H1 (cell line): ENCODE measurements at regions not wholly inside any gene's neighbourhood (a gene's known extent, or its start where the extent isn't known, plus 50 kb on each side); places are given as distances from the start of the nearest gene placed in this dataset.

Source experiments
- EZH2 ChIP-seq: fragments of 200-600 bp; sonication (generic); IDR thresholded peaks from 2 replicates; pipeline ENCODE4 v1.7.1; 2012; ENCODE audit warnings: low read depth, mild to moderate bottlenecking, moderate library complexity, low read length, inconsistent platforms; ENCODE audit not compliant: severe bottlenecking
- POLR2A ChIP-seq, 2 experiments: IDR thresholded peaks; 1 replicate in 1 of 2; 2 replicates in 1 of 2; pipeline ENCODE4 v1.6.1; 2011; ENCODE audit warnings: low read depth in 2 of 2, low read length in 2 of 2, mild to moderate bottlenecking in 2 of 2; ENCODE audit errors: control extremely low read depth in 1 of 2
- TAF1 ChIP-seq: IDR thresholded peaks from 2 replicates; pipeline ENCODE4 v1.6.1; 2011; ENCODE audit warnings: mild to moderate bottlenecking, low read depth, low read length

DNA sequence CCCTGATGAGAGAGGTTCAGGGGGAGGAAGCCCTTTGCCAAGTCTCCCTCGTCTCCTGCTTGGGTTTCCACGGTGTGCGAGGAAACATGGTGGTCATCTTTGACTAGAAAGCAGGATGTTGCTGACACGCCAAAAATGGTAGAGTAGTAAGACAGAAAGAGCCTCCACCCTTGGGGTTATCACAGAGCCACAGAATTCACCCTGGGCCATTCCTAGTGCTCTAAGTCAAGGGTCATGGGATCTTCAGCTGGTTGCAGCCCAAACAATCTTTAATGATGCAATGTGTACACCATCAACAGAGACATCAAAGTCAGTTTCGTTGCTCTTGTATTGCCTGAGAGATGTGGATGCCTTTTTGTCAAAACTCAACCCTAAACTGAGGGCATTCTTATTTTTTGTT is 201.9 kb downstream of the LY86 start:
- no peak for TF ChIP-seq TAF1
- no peak for TF ChIP-seq POLR2A (IDR thresholded peaks at IDR 0.05; ENCODE audit: control extremely low read depth in 1 of 2, low read depth in 2 of 2, low read length in 2 of 2)
- TF ChIP-seq EZH2 = no peak
